Stimulated activated CD4-positive, alpha-beta T cell treated with anti-CD3 and anti-CD28 coated beads, Interleukin-4, amount 100 ng/mL, for 24 hours (primary cell): ENCODE measurements at regions not wholly inside any gene's neighbourhood (a gene's known extent, or its start where the extent isn't known, plus 50 kb on each side); places are given as distances from the start of the nearest gene placed in this dataset.

ENCODE experiments used
- DNase-seq: peaks from one replicate; pipeline ENCODE4 v3.0.0-alpha.2; 2020

DNA sequence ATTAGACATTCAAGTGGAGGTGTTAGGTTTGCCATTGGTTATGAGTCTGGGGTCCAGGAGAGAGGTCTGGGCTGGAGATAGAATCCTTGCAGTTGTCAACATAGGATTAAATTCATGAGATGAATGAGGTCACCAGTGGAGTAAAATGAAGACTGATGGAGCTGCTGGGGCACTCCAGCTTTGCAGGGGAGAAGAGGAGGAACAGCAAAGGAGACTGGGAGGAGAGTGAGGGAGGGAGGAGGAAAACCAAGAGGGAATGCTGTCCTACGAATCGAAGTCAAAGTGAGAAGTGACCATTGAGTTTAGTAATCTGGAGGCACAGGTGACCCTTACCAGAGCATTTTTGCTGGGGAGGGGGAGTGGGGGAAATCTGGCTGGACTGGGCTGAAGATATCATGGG lies 178.2 kb upstream of the NR3C1 start:
- no peak for DNase-seq

GRCh38 chr5:143581147-143581546 lies 177.7 kb upstream of the NR3C1 start:
- no peak for DNase-seq

DNA sequence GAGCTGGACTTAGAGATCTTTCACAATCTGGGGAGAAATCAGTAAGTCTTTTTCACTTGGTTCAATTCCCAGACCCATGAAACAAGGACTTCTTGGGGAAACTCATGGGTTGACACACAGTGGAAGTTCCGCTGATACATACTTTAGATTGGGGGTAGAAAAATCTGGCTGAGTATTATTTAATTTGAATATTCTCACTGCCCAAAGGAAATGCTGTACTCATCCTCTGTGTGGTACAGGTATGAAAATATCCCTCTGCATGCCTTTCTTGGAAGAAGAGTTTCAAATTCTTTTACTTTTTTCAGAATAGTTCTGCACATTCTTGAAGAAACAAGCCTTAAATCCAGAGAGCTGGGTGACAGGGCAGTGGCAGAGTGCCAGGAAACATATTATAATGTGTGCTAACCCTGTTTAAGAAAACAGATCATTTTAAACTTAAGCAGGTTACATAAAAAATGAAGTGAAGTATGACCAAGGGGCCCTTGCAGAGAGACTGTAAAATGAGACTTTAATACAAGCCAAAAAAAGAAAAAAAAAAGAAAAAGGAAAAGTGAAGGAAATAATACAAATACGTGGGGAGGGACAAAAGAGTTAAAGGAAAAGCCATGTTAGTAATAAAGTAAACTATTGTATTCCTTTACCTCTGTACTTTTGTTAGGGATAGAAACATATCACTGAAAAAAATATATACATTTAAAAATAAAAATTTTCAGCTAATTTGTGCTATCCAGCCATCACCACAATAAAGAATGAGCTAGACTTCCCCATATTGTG lies 173.4 kb upstream of the NR3C1 start:
- no peak for DNase-seq

- DNase-seq: no peak
Observed at GRCh38 chr5:143575286-143575685, 171.8 kb upstream of the NR3C1 start.

DNA sequence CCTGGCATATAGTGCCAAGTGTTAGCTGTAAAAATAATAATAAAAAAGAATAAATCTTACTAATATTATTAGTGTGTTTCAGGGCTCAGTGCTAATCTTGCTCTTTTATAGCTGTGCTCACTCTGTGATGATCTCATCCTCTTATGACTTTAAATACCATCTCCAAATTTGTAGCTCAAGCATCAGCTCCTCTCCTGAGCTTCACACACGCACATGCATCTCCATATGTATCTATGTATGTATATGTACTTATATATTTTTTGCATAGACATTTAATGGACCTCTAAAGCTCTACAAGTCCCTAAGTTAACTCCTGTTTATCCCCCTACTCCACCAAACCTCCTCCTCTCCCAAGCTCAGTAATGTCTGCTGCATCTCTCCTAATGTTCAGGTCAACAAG lies 170.8 kb upstream of the NR3C1 start:
- DNase-seq: no peak

DNA sequence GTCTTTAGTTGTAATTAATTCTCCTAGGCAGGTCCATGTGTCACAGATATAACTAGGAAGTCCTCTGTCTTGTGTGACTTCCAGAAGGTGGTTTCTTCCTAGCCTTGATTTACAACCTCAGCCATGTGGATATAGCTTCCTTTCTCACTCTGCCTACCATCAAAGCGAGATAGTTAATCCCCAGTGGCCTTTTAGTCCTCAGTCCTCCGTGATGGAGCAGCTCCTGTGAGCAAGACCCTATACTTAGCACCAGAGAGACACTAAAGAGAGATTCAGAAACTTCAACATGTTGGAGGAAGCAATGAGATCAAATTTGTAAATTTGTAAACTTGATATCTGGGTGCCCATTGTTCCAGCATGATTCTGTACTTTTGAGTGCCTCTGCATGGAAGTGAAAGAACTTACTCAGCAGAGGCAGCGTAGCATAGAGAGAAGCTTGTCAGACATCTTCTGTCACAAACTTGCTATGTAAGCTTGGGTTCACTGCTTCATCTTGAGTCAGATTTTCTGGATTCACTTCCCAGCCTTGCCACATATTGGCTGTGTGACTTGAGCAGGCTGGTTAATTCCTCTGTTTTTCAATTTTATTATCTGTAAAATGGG lies 170.2 kb upstream of the NR3C1 start:
- DNase-seq: no peak

- DNase-seq: no peak
Observed at GRCh38 chr5:143572671-143573070, 169.2 kb upstream of the NR3C1 start.

DNA sequence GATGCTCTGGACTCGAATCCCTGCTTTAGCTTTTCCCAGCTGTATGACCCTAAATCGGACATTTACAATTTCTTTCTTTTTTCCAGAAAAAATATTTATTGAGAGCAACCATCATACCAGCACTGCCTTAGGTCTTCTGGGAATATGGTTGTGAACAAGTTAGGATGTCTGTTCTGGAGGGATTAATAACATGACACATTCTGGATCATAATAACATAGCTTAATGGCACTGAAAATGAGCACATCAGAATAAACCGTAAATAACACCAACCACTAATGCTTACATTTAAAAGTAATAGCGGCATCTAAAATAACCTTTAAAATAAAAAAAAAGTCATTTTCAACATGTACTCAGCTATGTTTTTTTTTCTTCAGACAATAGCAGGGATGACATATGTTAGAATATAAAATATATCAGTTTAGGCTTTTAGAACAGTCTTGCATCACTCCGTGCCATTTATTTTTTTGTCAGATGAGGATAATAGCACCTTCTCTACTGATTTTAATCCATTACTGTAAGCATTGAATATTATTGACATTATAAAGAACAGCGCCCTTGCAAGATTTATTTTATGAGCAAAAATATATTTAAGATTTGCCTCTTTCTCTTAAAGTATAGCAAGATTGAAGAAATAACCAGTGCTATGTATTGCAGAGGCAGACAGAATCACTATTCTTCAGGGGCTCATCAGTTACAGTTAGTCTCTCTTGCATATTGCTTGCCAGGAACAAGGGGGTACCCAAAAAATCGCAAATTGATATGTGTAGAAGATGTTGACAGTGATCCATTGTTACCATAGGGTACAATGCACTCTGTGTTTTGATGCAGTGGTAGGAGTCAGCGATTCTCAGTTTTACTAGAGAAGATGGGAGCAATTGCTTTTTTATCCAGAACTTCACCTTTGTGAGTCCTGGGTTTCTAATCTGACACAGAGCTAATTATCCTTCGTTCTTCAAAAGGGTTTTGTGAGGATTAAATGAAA lies 168.4 kb upstream of the NR3C1 start:
- no peak for DNase-seq

DNA sequence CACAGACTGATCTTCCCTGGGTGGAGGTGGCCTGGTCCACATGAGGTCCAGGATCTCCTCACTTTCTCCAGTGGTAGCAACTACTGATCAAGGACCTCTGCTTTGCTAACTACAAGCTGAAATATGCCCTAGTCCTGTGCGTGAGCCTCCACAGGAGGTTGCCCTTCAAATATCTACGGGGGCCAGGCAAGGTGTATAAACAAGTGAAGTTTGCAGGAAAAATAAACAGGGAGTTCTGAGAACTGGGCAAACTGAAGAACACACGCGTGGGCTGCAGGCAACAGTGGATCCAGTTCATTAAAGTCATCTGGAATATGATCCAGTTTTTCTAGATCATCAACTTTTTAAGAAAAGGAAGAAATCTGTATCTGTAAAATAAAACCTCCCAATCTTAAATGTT lies 167.5 kb upstream of the NR3C1 start:
- DNase-seq: no peak

DNA sequence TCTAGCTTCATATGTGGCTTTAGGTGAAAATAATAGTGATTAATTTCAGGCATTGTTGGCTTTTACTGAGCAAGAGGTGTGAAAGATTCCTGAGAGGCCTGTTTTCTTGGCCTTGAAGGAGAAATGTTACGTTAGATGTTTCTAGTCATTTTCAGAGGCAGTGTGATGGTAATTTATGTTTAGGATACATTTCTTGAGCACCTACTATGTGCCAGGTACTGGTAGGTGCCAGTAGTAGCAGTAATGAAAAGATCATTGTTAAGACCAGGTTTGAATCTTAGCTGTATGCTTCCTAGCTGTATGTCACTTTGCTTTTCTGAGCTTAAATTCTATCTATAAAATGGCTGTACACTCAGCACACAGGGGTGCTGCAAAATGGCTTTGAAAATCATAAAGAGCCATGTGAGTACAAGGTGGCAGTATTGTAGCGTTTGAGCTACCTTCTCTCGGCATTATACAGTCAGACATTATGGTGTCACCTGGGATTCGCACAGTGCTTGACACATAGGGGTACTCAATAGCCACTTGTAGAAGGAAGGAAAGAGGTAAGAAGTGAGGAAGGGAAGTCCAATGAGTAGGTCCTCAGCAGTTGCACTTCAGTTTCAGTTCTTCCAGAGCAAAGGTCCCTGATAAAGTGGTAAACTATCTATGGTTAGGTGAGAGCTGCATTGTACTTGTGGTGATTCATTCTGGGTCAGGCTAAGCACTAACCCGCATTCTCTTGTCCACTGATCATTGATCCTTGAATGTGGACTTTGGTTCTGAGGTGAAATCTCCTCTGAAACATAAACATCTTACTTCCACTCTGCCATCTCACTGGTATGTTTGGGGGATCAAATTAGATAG lies 166.5 kb upstream of the NR3C1 start:
- DNase-seq: no peak

DNA sequence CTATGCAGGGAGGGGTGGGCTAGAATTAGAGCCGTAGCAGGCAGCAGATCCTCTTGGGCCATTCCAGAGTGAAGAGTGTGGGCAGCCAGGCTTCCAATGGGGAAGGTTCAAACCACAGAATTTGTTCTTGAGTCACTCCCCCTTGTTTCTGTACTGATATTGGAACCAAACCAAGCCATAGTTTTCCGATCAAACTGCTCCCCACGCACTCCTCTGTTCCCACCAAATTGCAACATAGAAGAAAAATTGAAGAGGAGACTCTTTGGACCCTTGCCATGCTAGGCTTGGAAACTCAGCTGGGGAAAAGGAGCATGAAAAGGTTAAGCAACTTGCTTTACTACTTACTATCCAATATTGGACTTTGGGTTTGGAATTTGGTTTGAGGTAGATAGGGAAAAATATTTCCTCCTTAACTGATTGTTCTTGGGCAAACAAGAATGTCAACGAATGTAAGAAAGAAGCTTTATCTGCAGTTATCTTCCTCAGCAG lies 165.8 kb upstream of the NR3C1 start:
- no peak for DNase-seq

DNA sequence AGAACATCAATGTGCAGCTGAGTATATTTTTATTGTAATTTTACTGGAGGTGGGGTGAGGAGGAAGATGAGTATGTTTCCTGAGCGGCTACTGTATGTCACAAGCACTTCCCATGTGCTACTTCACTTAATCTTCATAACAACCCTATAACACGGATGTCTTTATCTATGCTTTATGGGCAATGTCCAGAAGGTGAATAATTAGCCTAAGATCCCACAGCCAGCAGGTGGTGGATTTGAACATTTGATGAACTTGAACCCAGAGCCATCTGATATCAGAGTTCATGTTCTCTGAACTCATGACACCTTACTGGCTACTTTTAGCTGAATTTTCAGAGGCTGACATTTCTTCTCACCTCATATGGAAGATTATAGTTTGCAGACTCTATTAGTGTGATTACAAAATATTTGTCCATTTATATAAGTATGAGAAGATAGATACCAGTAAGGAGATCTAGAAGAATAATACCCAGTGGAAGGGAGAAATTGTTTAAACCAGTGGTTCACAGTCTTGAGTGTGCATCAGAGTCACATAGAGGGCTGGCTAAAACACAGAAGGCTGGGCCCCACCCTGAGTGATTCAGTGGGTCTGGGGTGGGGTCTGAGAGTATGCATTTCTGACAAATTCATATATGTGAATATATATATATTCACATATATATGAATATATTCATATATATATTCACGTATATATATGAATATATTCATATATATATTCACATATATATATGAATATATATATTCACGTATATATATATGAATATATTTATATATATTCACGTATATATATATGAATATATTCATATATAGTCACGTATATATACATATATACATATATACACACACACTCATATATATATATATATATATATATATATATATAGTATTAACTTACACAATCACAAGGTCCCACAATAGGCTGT lies 164.4 kb upstream of the NR3C1 start:
- no peak for DNase-seq

- DNase-seq: no peak
Observed at GRCh38 chr5:143566139-143566538, 162.7 kb upstream of the NR3C1 start.

GRCh38 chr5:143564417-143564816 lies 160.9 kb upstream of the NR3C1 start:
- DNase-seq: no peak

GRCh38 chr5:143562935-143563334 lies 159.4 kb upstream of the NR3C1 start:
- DNase-seq: no peak

- no peak for DNase-seq
Observed at GRCh38 chr5:143561219-143561618, 157.7 kb upstream of the NR3C1 start.

DNA sequence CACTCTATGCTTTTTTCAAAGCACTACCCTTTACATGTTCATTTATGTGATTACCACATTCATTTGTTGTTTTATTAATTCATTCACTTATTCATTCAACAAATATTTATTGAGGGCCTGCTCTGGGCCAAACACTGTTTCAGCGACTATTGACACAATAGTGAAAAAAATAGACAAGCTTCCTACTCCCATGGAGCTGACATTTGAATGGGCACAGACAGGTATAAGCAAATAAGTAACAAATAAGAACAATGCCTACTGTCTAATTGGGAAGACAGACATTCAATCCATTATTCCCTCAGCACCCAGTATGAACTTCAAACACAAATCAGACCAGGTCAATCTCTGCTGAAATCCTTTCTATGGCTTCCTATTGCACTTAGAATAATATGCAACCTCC lies 156.9 kb upstream of the NR3C1 start:
- no peak for DNase-seq

- no peak for DNase-seq
Observed at GRCh38 chr5:143559586-143560109, 156.2 kb upstream of the NR3C1 start.

DNA sequence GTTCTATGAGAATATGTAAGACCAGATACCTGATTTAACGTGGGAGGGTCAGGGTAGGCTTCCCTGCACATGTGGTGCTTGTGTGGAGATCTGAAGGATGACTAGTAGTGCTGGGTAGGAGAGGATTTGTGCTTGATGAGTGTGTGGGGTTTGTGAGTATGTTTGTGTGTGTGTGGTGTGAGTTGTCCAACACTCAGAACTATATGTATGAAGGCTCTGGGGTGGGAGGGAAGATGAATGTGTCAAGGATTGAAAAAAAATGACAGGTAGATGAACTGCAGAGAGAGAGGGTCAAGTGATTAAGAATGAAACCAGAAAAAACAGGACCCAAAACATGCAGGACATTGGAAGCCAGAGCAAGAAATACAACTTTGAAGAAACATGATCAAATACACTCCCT lies 154.6 kb upstream of the NR3C1 start:
- DNase-seq: no peak

DNA sequence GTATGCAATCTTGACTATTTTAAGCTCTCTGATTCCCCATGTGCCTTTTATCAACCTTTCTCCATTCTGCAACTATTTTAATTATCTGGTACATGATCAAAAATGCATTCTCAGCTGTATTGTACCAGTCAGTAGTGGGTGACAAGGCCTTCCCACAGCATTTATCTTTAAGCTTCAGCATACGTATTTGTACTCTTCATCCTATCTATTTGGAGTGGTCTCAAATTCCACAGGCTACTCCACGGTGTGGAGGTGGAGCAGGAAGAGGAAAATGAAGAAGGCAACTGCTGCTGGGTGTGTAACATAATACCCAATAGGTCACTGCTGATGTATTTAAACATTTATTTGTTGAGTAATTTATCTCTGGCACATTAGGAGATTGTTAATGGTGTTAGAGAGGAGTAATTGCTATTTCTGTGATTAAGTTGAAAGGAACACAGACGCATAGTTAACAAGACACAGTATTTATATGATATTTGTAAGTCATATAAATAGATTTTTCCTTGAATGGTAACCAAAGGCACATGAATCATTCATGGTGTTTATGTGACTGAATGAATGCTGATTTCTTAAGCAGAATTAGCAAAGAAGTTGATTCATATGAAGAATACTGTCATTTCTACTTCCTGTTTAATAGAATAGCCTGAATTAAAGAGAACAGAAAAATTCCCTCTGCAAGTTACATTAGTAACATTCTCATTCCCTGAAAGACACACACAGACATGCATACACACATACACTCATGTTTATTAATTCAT lies 153.8 kb upstream of the NR3C1 start:
- DNase-seq: no peak
